Esophagus squamous epithelium (tissue), 5 donors: ENCODE measurements at regions not wholly inside any gene's neighbourhood (a gene's known extent, or its start where the extent isn't known, plus 50 kb on each side); places are given as distances from the start of the nearest gene placed in this dataset.

ENCODE experiments used
- DNase-seq: peaks from one replicate; lab custom pipeline; 2025; lab: John Stamatoyannopoulos, UW
- H3K27ac ChIP-seq, 4 donors: fragments of 200-600 bp; sonication (generic); one replicate each; pipeline ENCODE4 v1.5.1; 2016 to 2019; ENCODE audit warnings: mild to moderate bottlenecking in 1 of 4
- H3K27me3 ChIP-seq, 4 donors: fragments of 200-600 bp; sonication (generic); 1 replicate in 3 of 4; 2 replicates in 1 of 4; pipeline versions ENCODE4 v1.5.1 to v1.6.0; 2017 to 2021; ENCODE audit warnings: antibody characterized with exemption in 1 of 4
- H3K36me3 ChIP-seq, 3 donors: fragments of 200-600 bp; sonication (generic); one replicate each; pipeline ENCODE4 v1.5.1; 2016 to 2019
- H3K4me1 ChIP-seq, 3 donors: fragments of 200-600 bp; sonication (generic); one replicate each; pipeline ENCODE4 v1.5.1; 2017 to 2019
- H3K4me3 ChIP-seq, 4 donors: fragments of 200-600 bp; sonication (generic); 1 replicate in 3 of 4; 2 replicates in 1 of 4; pipeline ENCODE4 v1.5.1; 2016 to 2019; ENCODE audit warnings: mild to moderate bottlenecking in 2 of 4, moderate library complexity in 1 of 4
- H3K9me3 ChIP-seq, 3 donors: fragments of 200-600 bp; sonication (generic); one replicate each; pipeline ENCODE4 v1.5.1; 2016 to 2019
- CTCF ChIP-seq, 6 experiments: fragments of 450-650 bp in 4 of 6; fragments of 200-600 bp in 2 of 6; sonication (generic) in 2 of 6; IDR thresholded peaks; one replicate each; pipeline ENCODE4 v1.5.1; 2016 to 2019; ENCODE audit warnings: antibody characterized with exemption in 6 of 6, mild to moderate bottlenecking in 4 of 6, moderate library complexity in 4 of 6
- POLR2A ChIP-seq, 4 donors: fragments of 450-650 bp; IDR thresholded peaks; one replicate each; pipeline ENCODE4 v1.6.1; 2017; ENCODE audit warnings: antibody characterized with exemption in 4 of 4, mild to moderate bottlenecking in 4 of 4, moderate library complexity in 3 of 4
- WGBS, 2 donors: methylation state at CpG; one replicate each; pipeline ENCODE4 v1.1.5; 2018; 5-methylcytosine and 5-hydroxymethylcytosine counted together
- intact Hi-C: fragments of 100-400 bp; cut with DNase I; formaldehyde crosslinking; loops from one replicate; pipeline ENCODE4 v1.15.0; 2022
- donor health status: DM: yes; HTN: yes; CAD: no.

GRCh38 chr6:15769511-15770018 is 106.7 kb upstream of the DTNBP1 start:
- intact Hi-C loops: loop anchor here (10.0 kb wide), 1 partner anchor 405 kb away; no protein-coding TSS in a partner anchor
- H3K4me1 ChIP-seq: peaks cover 0 to 21% (median 0%) of the 10 kb centered on the region in 3 donors
- no peaks in the 10 kb centered on the region for H3K36me3 ChIP-seq
- H3K27me3 ChIP-seq: no peaks in the 10 kb centered on the region
- H3K27ac ChIP-seq: no peak overlapping the region
- DNase-seq: no peak
- TF ChIP-seq POLR2A (IDR thresholded peaks at IDR 0.05) (no peak), CTCF (IDR thresholded peaks at IDR 0.05) (no peak)
- WGBS, 2 donors: 77 to 81% methylated on average over 5 of the region's 5 CpGs
- H3K4me3 ChIP-seq: no peak overlapping the region
- no peaks in the 10 kb centered on the region for H3K9me3 ChIP-seq

GRCh38 chr6:15768999-15769398 is 106.2 kb upstream of the DTNBP1 start:
- no peaks in the 10 kb centered on the region for H3K9me3 ChIP-seq
- intact Hi-C loops: no loop called here
- no peak overlapping the region for H3K27ac ChIP-seq
- no peaks in the 10 kb centered on the region for H3K36me3 ChIP-seq
- no peak for TF ChIP-seq CTCF (IDR thresholded peaks at IDR 0.05)
- no peak for TF ChIP-seq POLR2A (IDR thresholded peaks at IDR 0.05)
- WGBS, 2 donors: 73 to 74% methylated on average over 5 of the region's 5 CpGs
- DNase-seq: no peak
- H3K4me1 ChIP-seq: peaks cover 0 to 26% (median 2%) of the 10 kb centered on the region in 3 donors
- no peak overlapping the region for H3K4me3 ChIP-seq
- no peaks in the 10 kb centered on the region for H3K27me3 ChIP-seq

DNA sequence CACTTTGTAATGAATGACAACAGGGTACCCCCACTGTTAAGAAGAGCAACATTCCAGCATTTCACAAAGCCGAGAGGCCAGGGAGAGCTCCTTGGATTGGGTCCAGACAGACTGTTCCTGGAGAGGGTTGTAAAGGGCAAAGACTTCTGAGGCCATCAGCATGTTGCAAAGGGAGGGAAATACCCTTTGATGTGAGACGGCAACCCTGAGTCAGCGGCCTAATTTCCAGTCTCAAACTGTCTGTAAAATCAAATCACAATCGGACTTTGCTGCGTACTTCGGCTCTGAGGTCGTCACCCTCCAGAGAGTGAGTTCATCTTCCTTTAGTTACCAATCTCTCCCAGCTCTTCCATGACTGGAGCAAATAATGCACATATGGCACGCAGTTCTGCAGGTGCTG is 101.0 kb upstream of the DTNBP1 start:
- 31 to 39% methylated on average over 6 to 8 of the region's 8 CpGs for WGBS, 2 donors
- TF ChIP-seq CTCF (IDR thresholded peaks at IDR 0.05): no peak
- TF ChIP-seq POLR2A (IDR thresholded peaks at IDR 0.05): no peak
- no peaks in the 10 kb centered on the region for H3K9me3 ChIP-seq
- intact Hi-C loops: no loop called here
- no peak for DNase-seq
- H3K4me3 ChIP-seq: no peak overlapping the region
- peaks cover 0 to 26% (median 6%) of the 10 kb centered on the region in 3 donors for H3K4me1 ChIP-seq
- no peaks in the 10 kb centered on the region for H3K27me3 ChIP-seq
- no peak overlapping the region for H3K27ac ChIP-seq
- no peaks in the 10 kb centered on the region for H3K36me3 ChIP-seq

GRCh38 chr6:15763364-15763763 is 100.5 kb upstream of the DTNBP1 start:
- DNase-seq: no peak
- TF ChIP-seq POLR2A (IDR thresholded peaks at IDR 0.05) (no peak), CTCF (IDR thresholded peaks at IDR 0.05) (no peak)
- WGBS, 2 donors: 66 to 74% methylated on average over 3 of the region's 3 CpGs
- Histone ChIP-seq H3K27ac (no peak overlapping the region), H3K4me3 (no peak overlapping the region), H3K4me1 (peaks cover 0 to 26% (median 6%) of the 10 kb centered on the region in 3 donors), H3K36me3 (no peaks in the 10 kb centered on the region), H3K27me3 (no peaks in the 10 kb centered on the region), H3K9me3 (no peaks in the 10 kb centered on the region)
- intact Hi-C loops: no loop called here

DNA sequence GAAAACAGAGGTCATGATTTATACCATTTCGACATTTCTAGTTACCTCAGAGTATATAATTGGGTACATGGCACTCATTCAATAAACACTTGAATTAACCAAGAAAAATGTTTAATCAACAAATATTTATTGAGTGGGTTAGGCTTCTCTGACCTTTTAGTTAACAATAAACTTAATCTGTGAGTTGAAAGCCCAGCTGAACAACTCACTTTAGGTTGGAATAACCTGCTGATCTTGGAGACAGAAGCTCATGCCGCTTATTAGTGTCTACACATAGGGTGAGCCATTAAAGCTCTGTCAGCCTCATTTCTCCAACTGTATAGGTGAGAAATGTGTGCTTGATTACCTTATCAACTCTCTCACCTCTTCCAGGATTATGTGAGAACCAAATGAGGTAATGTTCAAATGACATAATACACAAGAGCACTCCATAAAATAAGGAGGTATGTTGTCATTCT is 98.2 kb upstream of the DTNBP1 start:
- Histone ChIP-seq H3K36me3 (no peaks in the 10 kb centered on the region), H3K27me3 (no peaks in the 10 kb centered on the region), H3K4me1 (peaks cover 0 to 24% (median 7%) of the 10 kb centered on the region in 3 donors), H3K4me3 (no peak overlapping the region), H3K9me3 (no peaks in the 10 kb centered on the region), H3K27ac (no peak overlapping the region)
- intact Hi-C loops: no loop called here
- 85 to 90% methylated on average over 2 of the region's 2 CpGs for WGBS, 2 donors
- no peak for DNase-seq
- TF ChIP-seq CTCF (IDR thresholded peaks at IDR 0.05) (no peak), POLR2A (IDR thresholded peaks at IDR 0.05) (no peak)
